SK-N-SH treated with all-trans-retinoic acid at 6 μM for 48 hours (cell line): ENCODE measurements at regions not wholly inside any gene's neighbourhood (a gene's known extent, or its start where the extent isn't known, plus 50 kb on each side); places are given as distances from the start of the nearest gene placed in this dataset.

Experiments used
- ATAC-seq: fragments of 200-7000 bp; cut with Tn5 transposase; 3 replicates; pipeline ENCODE4 v1.9.1; 2020; ENCODE audit warnings: mild to moderate bottlenecking, moderate library complexity
- ARNTL ChIP-seq: fragments of 450-650 bp; formaldehyde crosslinking; IDR thresholded peaks from 2 replicates; pipeline ENCODE4 v1.5.0; 2020; ENCODE audit warnings: low read depth, mild to moderate bottlenecking, moderate library complexity, borderline replicate concordance
- BACH2 ChIP-seq: fragments of 250-450 bp; sonication (Bioruptor Pico); IDR thresholded peaks from 2 replicates; pipeline ENCODE4 v1.9.0; 2021; ENCODE audit warnings: mild to moderate bottlenecking, borderline replicate concordance
- CREB5 ChIP-seq: fragments of 250-450 bp; sonication (Bioruptor Pico); IDR thresholded peaks from 2 replicates; pipeline ENCODE4 v1.5.1; 2020; ENCODE audit warnings: low read depth, mild to moderate bottlenecking, moderate library complexity
- CSDC2 ChIP-seq: fragments of 250-450 bp; sonication (Bioruptor Pico); IDR thresholded peaks from 2 replicates; pipeline ENCODE4 v1.5.0; 2020; ENCODE audit warnings: mild to moderate bottlenecking, moderate library complexity
- CSRNP3 ChIP-seq: fragments of 250-450 bp; sonication (Bioruptor Pico); IDR thresholded peaks from 2 replicates; pipeline ENCODE4 v1.5.1; 2021; ENCODE audit warnings: mild to moderate bottlenecking, moderate library complexity
- ESRRG ChIP-seq: fragments of 250-450 bp; sonication (Bioruptor Pico); IDR thresholded peaks from 2 replicates; pipeline ENCODE4 v1.6.1; 2021; ENCODE audit warnings: mild to moderate bottlenecking
- GLIS3 ChIP-seq: fragments of 250-450 bp; sonication (Bioruptor Pico); IDR thresholded peaks from 2 replicates; pipeline ENCODE4 v1.5.0; 2020; ENCODE audit warnings: mild to moderate bottlenecking, moderate library complexity
- ISL1 ChIP-seq: fragments of 250-450 bp; sonication (Bioruptor Pico); IDR thresholded peaks from 2 replicates; pipeline ENCODE4 v2.1.2; 2022; ENCODE audit warnings: mild to moderate bottlenecking, moderate library complexity
- OSR1 ChIP-seq: fragments of 250-450 bp; sonication (Bioruptor Pico); IDR thresholded peaks from 2 replicates; pipeline ENCODE4 v1.8.0; 2022; ENCODE audit warnings: moderate library complexity, mild to moderate bottlenecking, inconsistent platforms
- PATZ1 ChIP-seq: fragments of 250-450 bp; sonication (Bioruptor Pico); IDR thresholded peaks from 2 replicates; pipeline ENCODE4 v1.8.0; 2020; ENCODE audit warnings: mild to moderate bottlenecking, moderate library complexity, borderline replicate concordance
- POU6F1 ChIP-seq: fragments of 250-450 bp; sonication (Bioruptor Pico); IDR thresholded peaks from 2 replicates; pipeline ENCODE4 v1.8.0; 2021; ENCODE audit warnings: low read depth, mild to moderate bottlenecking, moderate library complexity, borderline replicate concordance
- PPARA ChIP-seq: fragments of 250-450 bp; sonication (Bioruptor Pico); IDR thresholded peaks from 2 replicates; pipeline ENCODE4 v1.5.0; 2020; ENCODE audit warnings: mild to moderate bottlenecking, borderline replicate concordance
- RARB ChIP-seq: fragments of 250-450 bp; sonication (Bioruptor Pico); IDR thresholded peaks from 2 replicates; pipeline ENCODE4 v1.8.0; 2021; ENCODE audit warnings: mild to moderate bottlenecking, moderate library complexity
- SNAI2 ChIP-seq: fragments of 250-450 bp; sonication (Bioruptor Pico); IDR thresholded peaks from 2 replicates; pipeline ENCODE4 v1.5.0; 2020; ENCODE audit warnings: mild to moderate bottlenecking, moderate library complexity
- TCF4 ChIP-seq: fragments of 250-450 bp; sonication (Bioruptor Pico); IDR thresholded peaks from 2 replicates; pipeline ENCODE4 v1.8.0; 2021; ENCODE audit warnings: mild to moderate bottlenecking, moderate library complexity, borderline replicate concordance
- TOX ChIP-seq: fragments of 250-450 bp; sonication (Bioruptor Pico); IDR thresholded peaks from 2 replicates; pipeline ENCODE4 v1.8.0; 2021; ENCODE audit warnings: mild to moderate bottlenecking, moderate library complexity, borderline replicate concordance
- TSHZ2 ChIP-seq: fragments of 250-450 bp; sonication (Bioruptor Pico); IDR thresholded peaks from 2 replicates; pipeline ENCODE4 v1.5.0; 2020; ENCODE audit warnings: mild to moderate bottlenecking, moderate library complexity
- ZC3H10 ChIP-seq: fragments of 250-450 bp; sonication (Bioruptor Pico); IDR thresholded peaks from 2 replicates; pipeline ENCODE4 v1.5.1; 2021; ENCODE audit warnings: mild to moderate bottlenecking, moderate library complexity
- ZFP3 ChIP-seq: fragments of 250-450 bp; sonication (Bioruptor Pico); IDR thresholded peaks from 2 replicates; pipeline ENCODE4 v1.5.0; 2020; ENCODE audit warnings: mild to moderate bottlenecking, moderate library complexity
- ZFP30 ChIP-seq: fragments of 450-650 bp; formaldehyde crosslinking; IDR thresholded peaks from 2 replicates; pipeline ENCODE4 v1.5.0; 2022; ENCODE audit warnings: mild to moderate bottlenecking, moderate library complexity
- ZNF565 ChIP-seq: fragments of 450-650 bp; formaldehyde crosslinking; conservative IDR thresholded peaks from 2 replicates; pipeline ENCODE4 v1.5.0; 2020; ENCODE audit warnings: low read depth, mild to moderate bottlenecking, moderate library complexity
- ZNF70 ChIP-seq: fragments of 450-650 bp; formaldehyde crosslinking; IDR thresholded peaks from 2 replicates; pipeline ENCODE4 v1.5.0; 2020; ENCODE audit warnings: mild to moderate bottlenecking, moderate library complexity
- ZNF8 ChIP-seq: fragments of 450-650 bp; formaldehyde crosslinking; IDR thresholded peaks from 2 replicates; pipeline ENCODE4 v1.5.0; 2020; ENCODE audit warnings: mild to moderate bottlenecking, moderate library complexity

GRCh38 chr3:81295906-81296577 is 465.4 kb downstream of the GBE1 start:
- peak; percentile 85 for ATAC-seq
- TF ChIP-seq CREB5 (CRISPR knock-in tag), result no peak
- no peak for TF ChIP-seq POU6F1 (CRISPR knock-in tag)
- TF ChIP-seq ZFP3 (CRISPR knock-in tag), result 0 out of 2 replicates have a peak, but pooled peaks have one; percentile 26
- TF ChIP-seq ZFP30 (CRISPR knock-in tag), result no peak
- peak; percentile 39 for TF ChIP-seq ISL1 (CRISPR knock-in tag)
- no peak for TF ChIP-seq TOX (CRISPR knock-in tag)
- no peak for TF ChIP-seq RARB (CRISPR knock-in tag)
- no peak for TF ChIP-seq PATZ1
- TF ChIP-seq ARNTL (CRISPR knock-in tag), result no peak
- no peak for TF ChIP-seq CSRNP3 (CRISPR knock-in tag)
- TF ChIP-seq TSHZ2, result peak; percentile 17; the same call in 1 of the 2 replicates
- TF ChIP-seq ZNF565 (CRISPR knock-in tag), result no peak
- no peak for TF ChIP-seq SNAI2 (CRISPR knock-in tag)
- TF ChIP-seq OSR1 (CRISPR knock-in tag), result no peak
- no peak for TF ChIP-seq CSDC2 (CRISPR knock-in tag)
- no peak for TF ChIP-seq ZC3H10
- no peak for TF ChIP-seq PPARA (CRISPR knock-in tag)
- peak; percentile 78; the same call in 1 of the 2 replicates for TF ChIP-seq TCF4
- 0 out of 2 replicates have a peak, but pooled peaks have one; percentile 44 for TF ChIP-seq ZNF70 (CRISPR knock-in tag)
- no peak for TF ChIP-seq ESRRG
- no peak for TF ChIP-seq GLIS3 (CRISPR knock-in tag)
- TF ChIP-seq ZNF8, result peak; percentile 26; the same call in 1 of the 2 replicates
- TF ChIP-seq BACH2 (CRISPR knock-in tag), result no peak

GRCh38 chr3:81293156-81293555 is 468.3 kb downstream of the GBE1 start:
- no peak for ATAC-seq
- TF ChIP-seq ZNF565 (CRISPR knock-in tag) (no peak), ARNTL (CRISPR knock-in tag) (no peak), ISL1 (CRISPR knock-in tag) (no peak), CSDC2 (CRISPR knock-in tag) (no peak), SNAI2 (CRISPR knock-in tag) (no peak), OSR1 (CRISPR knock-in tag) (no peak), ZNF8 (no peak)
